NCI-H446 treated with DMSO at 0.1 percent for 48 hours (cell line): ENCODE measurements at regions not wholly inside any gene's neighbourhood (a gene's known extent, or its start where the extent isn't known, plus 50 kb on each side); places are given as distances from the start of the nearest gene placed in this dataset.
"Not testable (repeated sequence)": the region's sequence is repeated elsewhere in the genome, so short reads cannot be mapped to it uniquely, and the experiment has no call there.

Source experiments
- DNase-seq: peaks from one replicate; lab custom pipeline; 2025; lab: John Stamatoyannopoulos, UW

- no peak for DNase-seq
These were observed 56.4 kb downstream of the FOXF2 start for GRCh38 chr6:1445650-1446330.

GRCh38 chr6:1449896-1450295, 60.5 kb downstream of the FOXF2 start:
- no peak for DNase-seq

GRCh38 chr6:1453024-1453423, 63.6 kb downstream of the FOXF2 start:
- no peak for DNase-seq

- not testable (repeated sequence) for DNase-seq
These were observed 67.4 kb downstream of the FOXF2 start for GRCh38 chr6:1456816-1457215.

- DNase-seq: no peak
These were observed 71.8 kb downstream of the FOXF2 start for GRCh38 chr6:1461207-1461606.

GRCh38 chr6:1461736-1462135, 72.4 kb downstream of the FOXF2 start:
- DNase-seq: no peak

GRCh38 chr6:1463275-1463674, 73.9 kb downstream of the FOXF2 start:
- no peak for DNase-seq

GRCh38 chr6:1463751-1464426, 74.5 kb downstream of the FOXF2 start:
- no peak for DNase-seq

GRCh38 chr6:1464781-1465370, 75.5 kb downstream of the FOXF2 start:
- DNase-seq: no peak

GRCh38 chr6:1468126-1468525, 78.8 kb downstream of the FOXF2 start:
- DNase-seq: no peak

GRCh38 chr6:1470040-1470439, 80.7 kb downstream of the FOXF2 start:
- no peak for DNase-seq

- DNase-seq: no peak
These were observed 83.3 kb downstream of the FOXF2 start for GRCh38 chr6:1472643-1473042.

- DNase-seq: no peak
These were observed 83.8 kb downstream of the FOXF2 start for GRCh38 chr6:1473166-1473565.

GRCh38 chr6:1473598-1473997, 84.2 kb downstream of the FOXF2 start:
- DNase-seq: no peak

- no peak for DNase-seq
These were observed 84.8 kb downstream of the FOXF2 start for GRCh38 chr6:1474205-1474604.

GRCh38 chr6:1475174-1475573, 85.8 kb downstream of the FOXF2 start:
- DNase-seq: no peak

- no peak for DNase-seq
These were observed 88.2 kb downstream of the FOXF2 start for GRCh38 chr6:1477432-1478090.

- DNase-seq: not testable (repeated sequence)
These were observed 88.9 kb downstream of the FOXF2 start for GRCh38 chr6:1478163-1478826.

- DNase-seq: no peak
These were observed 89.7 kb downstream of the FOXF2 start for GRCh38 chr6:1479095-1479494.

- DNase-seq: no peak
These were observed 90.3 kb downstream of the FOXF2 start for GRCh38 chr6:1479601-1480221.

GRCh38 chr6:1481286-1481685, 91.9 kb downstream of the FOXF2 start:
- no peak for DNase-seq
